Chondrocyte (in vitro differentiated cells): ENCODE measurements at regions not wholly inside any gene's neighbourhood (a gene's known extent, or its start where the extent isn't known, plus 50 kb on each side); places are given as distances from the start of the nearest gene placed in this dataset.
A peak's percentile ranks its signal among the peaks of the same experiment; 100 is the strongest.

ENCODE experiments used
- DNase-seq: peaks from one replicate; pipeline ENCODE4 v3.0.0; 2021; ENCODE audit warnings: mixed read lengths, low spot score
- H3K27ac Mint-ChIP-seq: one replicate; pipeline ENCODE4 v1.8.0; 2021; ENCODE audit warnings: mild to moderate bottlenecking, moderate library complexity, mixed read lengths; ENCODE audit not compliant: unreplicated experiment
- H3K27me3 Mint-ChIP-seq: 2 replicates; pipeline ENCODE4 v1.8.0; 2021; ENCODE audit warnings: low read depth, mixed read lengths
- H3K36me3 Mint-ChIP-seq: 2 replicates; pipeline ENCODE4 v1.8.0; 2021; ENCODE audit warnings: low read depth, mixed read lengths
- H3K4me1 Mint-ChIP-seq: 2 replicates; pipeline ENCODE4 v1.8.0; 2021; ENCODE audit warnings: low read depth, mild to moderate bottlenecking, mixed read lengths
- H3K4me3 Mint-ChIP-seq: one replicate; pipeline ENCODE4 v1.8.0; 2021; ENCODE audit warnings: mild to moderate bottlenecking, moderate library complexity, mixed read lengths; ENCODE audit not compliant: unreplicated experiment
- H3K9me3 Mint-ChIP-seq: 2 replicates; pipeline ENCODE4 v1.8.0; 2021; ENCODE audit warnings: low read depth, mixed read lengths
- TF ChIP-seq, protein P1 (sequence below): fragments of 200-600 bp; sonication (generic); IDR thresholded peaks from 2 replicates; pipeline ENCODE4 v1.5.0; 2021; ENCODE audit warnings: antibody characterized with exemption, mild to moderate bottlenecking, moderate library complexity

DNA sequence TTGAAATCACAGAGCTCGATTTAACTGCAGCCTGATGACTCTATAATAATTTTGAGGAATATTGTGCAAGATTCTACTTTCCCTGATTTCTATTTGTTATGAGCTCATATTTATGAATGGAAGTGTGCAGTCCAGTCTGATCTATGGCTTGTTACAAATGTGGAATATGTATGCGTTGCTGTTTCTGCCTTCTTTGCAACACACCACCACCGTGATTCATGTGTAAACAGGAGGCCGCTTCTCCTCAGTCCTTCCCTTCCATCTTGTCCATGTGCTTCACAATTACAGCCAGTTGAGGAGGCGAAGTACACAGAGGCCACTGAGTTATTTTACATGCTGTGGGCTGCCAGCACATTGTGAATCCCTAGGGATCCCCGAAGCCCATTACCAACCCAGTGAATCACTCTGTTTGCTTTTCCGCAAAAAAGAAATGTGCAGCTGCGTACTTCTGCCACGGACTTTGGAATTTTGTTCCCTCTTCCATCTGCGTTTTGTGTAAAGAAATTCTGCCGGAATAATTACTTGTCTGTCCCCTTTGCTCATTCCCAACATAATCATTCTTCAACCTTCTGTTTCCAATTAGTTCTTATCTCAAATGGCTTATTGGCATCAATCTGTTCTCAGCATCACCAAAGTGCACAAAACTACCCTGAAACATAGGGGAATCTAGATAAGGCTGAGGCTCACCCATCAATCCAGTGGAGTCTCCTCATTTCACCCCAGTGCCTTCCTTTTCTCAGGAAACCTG, 551.6 kb upstream of the CITED2 start:
- Mint-ChIP-seq H3K36me3 (no peaks in the 10 kb centered on the region), H3K4me3 (peak overlapping the region; percentile 24), H3K9me3 (peaks cover 2% of the 10 kb centered on the region), H3K27ac (peak overlapping the region; percentile 81), H3K27me3 (no peaks in the 10 kb centered on the region), H3K4me1 (peaks cover 31% of the 10 kb centered on the region)
- DNase-seq: no peak
- TF ChIP-seq, protein P1, sequence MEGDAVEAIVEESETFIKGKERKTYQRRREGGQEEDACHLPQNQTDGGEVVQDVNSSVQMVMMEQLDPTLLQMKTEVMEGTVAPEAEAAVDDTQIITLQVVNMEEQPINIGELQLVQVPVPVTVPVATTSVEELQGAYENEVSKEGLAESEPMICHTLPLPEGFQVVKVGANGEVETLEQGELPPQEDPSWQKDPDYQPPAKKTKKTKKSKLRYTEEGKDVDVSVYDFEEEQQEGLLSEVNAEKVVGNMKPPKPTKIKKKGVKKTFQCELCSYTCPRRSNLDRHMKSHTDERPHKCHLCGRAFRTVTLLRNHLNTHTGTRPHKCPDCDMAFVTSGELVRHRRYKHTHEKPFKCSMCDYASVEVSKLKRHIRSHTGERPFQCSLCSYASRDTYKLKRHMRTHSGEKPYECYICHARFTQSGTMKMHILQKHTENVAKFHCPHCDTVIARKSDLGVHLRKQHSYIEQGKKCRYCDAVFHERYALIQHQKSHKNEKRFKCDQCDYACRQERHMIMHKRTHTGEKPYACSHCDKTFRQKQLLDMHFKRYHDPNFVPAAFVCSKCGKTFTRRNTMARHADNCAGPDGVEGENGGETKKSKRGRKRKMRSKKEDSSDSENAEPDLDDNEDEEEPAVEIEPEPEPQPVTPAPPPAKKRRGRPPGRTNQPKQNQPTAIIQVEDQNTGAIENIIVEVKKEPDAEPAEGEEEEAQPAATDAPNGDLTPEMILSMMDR: no peak

DNA sequence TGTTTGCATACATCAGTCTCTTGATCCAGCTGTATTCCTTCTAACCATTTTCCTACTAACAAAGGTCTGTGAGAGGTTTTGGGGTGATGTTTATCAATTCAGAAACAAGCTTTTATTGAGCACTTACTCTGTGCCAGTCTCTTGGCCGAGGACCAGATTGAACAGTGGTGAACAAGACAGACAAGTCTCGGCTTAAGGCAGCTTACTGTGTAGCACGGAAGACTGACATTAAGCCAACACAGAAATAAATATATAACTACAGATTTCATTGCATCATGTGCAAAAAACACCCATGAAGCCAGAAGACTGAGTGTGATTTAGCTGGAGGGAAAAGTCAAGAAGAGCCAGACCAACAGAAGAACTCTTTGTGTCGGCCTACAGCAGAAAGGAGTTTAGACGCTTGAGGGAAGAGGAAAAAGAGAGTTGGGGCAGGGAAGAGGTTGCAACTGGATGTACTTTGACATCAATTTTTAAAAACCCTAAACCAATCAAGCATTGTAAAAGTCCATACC, 549.6 kb upstream of the CITED2 start:
- Mint-ChIP-seq H3K36me3 (no peaks in the 10 kb centered on the region), H3K4me3 (no peak overlapping the region), H3K4me1 (peaks cover 41% of the 10 kb centered on the region), H3K27ac (no peak overlapping the region), H3K9me3 (peaks cover 2% of the 10 kb centered on the region), H3K27me3 (no peaks in the 10 kb centered on the region)
- TF ChIP-seq, protein P1: no peak
- no peak for DNase-seq

DNA sequence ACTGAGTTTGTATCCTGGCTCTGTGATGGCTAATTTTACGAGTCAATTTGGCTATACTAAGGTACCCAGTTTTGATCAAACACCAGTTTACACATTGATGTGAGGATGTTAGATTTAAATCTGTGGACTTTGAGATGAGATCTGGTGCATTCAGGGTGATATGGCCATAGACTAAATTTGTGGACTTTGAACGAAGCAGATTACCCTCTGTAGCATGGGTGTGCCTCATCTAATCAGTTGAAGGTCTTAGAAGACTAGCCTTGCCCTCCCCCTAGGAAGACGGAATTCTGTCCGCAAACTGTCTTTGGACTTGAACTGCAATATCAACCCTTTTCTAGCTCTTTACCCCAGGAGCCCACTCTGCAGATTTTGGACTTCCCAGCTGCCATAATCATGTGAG, 547.8 kb upstream of the CITED2 start:
- no peaks in the 10 kb centered on the region for H3K27me3 Mint-ChIP-seq

DNA sequence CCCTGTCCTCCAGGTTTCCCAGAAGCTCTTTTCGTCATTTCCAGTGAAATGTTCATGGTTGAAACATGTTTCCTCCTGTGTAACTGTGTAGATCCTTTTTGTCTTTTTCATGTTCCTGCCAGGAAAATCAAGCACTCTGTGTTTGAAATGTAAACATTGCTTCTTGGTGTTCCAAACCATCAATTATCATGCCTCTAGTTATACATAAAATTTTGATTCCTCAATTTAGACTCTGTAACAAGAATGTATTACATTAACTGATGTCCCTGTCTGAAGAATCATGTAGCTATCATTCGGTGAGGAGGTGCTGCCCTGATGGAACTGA, 546.3 kb upstream of the CITED2 start:
- Mint-ChIP-seq H3K27me3 (no peaks in the 10 kb centered on the region), H3K36me3 (no peaks in the 10 kb centered on the region), H3K4me3 (no peak overlapping the region), H3K4me1 (peaks cover 22% of the 10 kb centered on the region), H3K9me3 (peaks cover 2% of the 10 kb centered on the region), H3K27ac (no peak overlapping the region)
- TF ChIP-seq, protein P1: no peak
- no peak for DNase-seq

More for the DNA sequence above, 547.8 kb upstream of the CITED2 start:
- no peak for DNase-seq
- TF ChIP-seq, protein P1: no peak
- no peaks in the 10 kb centered on the region for H3K36me3 Mint-ChIP-seq
- no peak overlapping the region for H3K4me3 Mint-ChIP-seq
- peaks cover 2% of the 10 kb centered on the region for H3K9me3 Mint-ChIP-seq
- H3K4me1 Mint-ChIP-seq: peaks cover 37% of the 10 kb centered on the region
- H3K27ac Mint-ChIP-seq: no peak overlapping the region

DNA sequence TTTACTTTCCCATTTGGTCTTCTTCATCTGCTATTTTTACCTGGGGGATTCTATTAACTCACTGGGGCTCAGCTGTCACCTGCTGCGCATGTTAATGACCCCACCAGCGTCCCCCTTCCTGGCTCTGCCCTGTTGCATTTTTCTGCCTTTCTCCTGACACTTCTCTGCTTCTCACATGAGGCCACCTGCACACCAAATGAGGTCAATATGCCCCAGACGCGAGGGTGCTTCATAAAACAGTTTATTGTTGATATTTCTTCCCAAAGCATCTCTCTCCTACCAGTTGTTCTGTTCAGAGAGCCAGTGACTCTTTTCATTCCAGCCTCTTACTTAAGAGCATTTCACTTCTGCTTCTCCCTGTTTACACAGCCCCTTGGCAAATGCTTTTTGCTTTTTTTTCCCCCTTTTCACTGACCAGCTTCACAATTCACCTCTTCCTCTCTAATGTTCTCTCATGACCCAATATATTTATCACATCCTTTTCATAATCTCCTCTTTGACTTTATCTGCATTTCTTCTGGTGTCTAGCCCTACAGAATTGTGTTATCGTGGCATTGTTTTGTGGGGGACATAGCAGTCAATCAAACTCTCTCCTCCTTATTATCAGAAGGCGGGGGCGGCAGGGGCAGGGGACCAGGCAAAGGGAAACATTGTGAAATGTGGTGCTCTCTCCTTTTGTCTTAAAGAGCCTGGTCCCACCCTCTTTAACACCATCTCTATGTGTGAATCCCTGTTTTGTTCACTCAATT, 545.8 kb upstream of the CITED2 start:
- Mint-ChIP-seq H3K9me3 (peaks cover 2% of the 10 kb centered on the region), H3K36me3 (no peaks in the 10 kb centered on the region), H3K27ac (no peak overlapping the region), H3K4me1 (peaks cover 17% of the 10 kb centered on the region), H3K27me3 (no peaks in the 10 kb centered on the region), H3K4me3 (no peak overlapping the region)
- no peak for DNase-seq
- TF ChIP-seq, protein P1: no peak
